ENCODE measurements at regions not wholly inside any gene's neighbourhood (a gene's known extent, or its start where the extent isn't known, plus 50 kb on each side); places are given as distances from the start of the nearest gene placed in this dataset.

GRCh38 chr9:16191691-16192402 lies 639.0 kb downstream of the CCDC171 start:
- H3K79me2 ChIP-seq, result no peaks in the 10 kb centered on the region

DNA sequence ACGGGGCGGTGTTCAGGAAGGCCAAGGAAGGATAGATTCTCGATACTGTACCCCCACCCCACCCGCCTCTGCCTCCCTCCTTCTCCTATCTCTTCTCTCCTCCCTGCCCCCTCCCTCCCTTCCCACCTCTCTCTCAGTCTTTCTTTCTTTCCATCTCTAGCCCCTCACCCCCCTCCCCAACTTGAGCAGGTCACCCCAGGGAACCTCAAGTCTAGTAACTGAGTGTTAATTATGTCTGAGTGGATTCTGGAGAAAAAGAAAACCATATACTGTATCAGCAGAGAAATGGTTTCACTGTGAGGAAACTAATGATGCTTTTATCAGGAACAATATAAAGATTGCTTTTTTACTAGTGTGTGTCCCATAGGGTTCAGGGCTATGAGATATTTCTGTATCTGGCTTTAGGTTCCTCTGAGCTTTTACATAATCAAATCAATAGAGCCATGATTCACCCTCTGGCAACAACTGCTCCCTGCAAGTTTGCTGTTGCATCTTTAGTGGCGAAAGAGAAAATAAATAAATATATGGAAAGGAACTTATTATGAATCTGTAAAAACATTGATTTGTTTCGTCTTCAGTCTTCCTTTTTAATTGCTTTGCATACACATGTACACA lies 639.7 kb downstream of the CCDC171 start:
- no peak for DNase-seq (ENCODE audit: low spot score)
- H3K79me2 ChIP-seq, result no peaks in the 10 kb centered on the region
- peak overlapping the region; percentile 67 for H3K4me2 ChIP-seq
- WGBS (ENCODE audit: low lambda C conversion rate, missing lambda C conversion rate), result 75% methylated on average over 2 of the region's 6 CpGs
- H3K9me3 ChIP-seq (ENCODE audit: low read depth), result no peaks in the 10 kb centered on the region
- no peaks in the 10 kb centered on the region for H3K36me3 ChIP-seq (replicated peaks; ENCODE audit: insufficient read depth, low read depth)
- peak overlapping the region; percentile 25 for H2AFZ ChIP-seq
- peaks cover 24% of the 10 kb centered on the region for H3K4me1 ChIP-seq (ENCODE audit: insufficient read depth)
- no peaks in the 10 kb centered on the region for H4K20me1 ChIP-seq (ENCODE audit: insufficient read depth, poor library complexity, severe bottlenecking)
- no peaks in the 10 kb centered on the region for H3K9me2 ChIP-seq (replicated peaks; ENCODE audit: insufficient read depth)
- no peak for TF ChIP-seq EZH2phosphoT487 (IDR thresholded peaks at IDR 0.05; ENCODE audit: low read depth, severe bottlenecking, unreplicated experiment)
- TF ChIP-seq CTCF (IDR thresholded peaks at IDR 0.05; ENCODE audit: poor library complexity), result no peak
- no peak for TF ChIP-seq EZH2 (IDR thresholded peaks at IDR 0.05; ENCODE audit: borderline replicate concordance)
- H3K27me3 ChIP-seq, result no peaks in the 10 kb centered on the region
- no peak overlapping the region for H3K4me3 ChIP-seq
- peak overlapping the region; percentile 73 for H3K27ac ChIP-seq

More at GRCh38 chr9:16191691-16192402, 639.0 kb downstream of the CCDC171 start:
- Histone ChIP-seq H4K20me1 (ENCODE audit: insufficient read depth, poor library complexity, severe bottlenecking) (no peaks in the 10 kb centered on the region), H3K27ac (peak overlapping the region; percentile 66), H3K9me2 (replicated peaks; ENCODE audit: insufficient read depth) (no peaks in the 10 kb centered on the region), H3K4me2 (peak overlapping the region; percentile 67), H3K4me1 (ENCODE audit: insufficient read depth) (peaks cover 20% of the 10 kb centered on the region), H3K36me3 (replicated peaks; ENCODE audit: insufficient read depth, low read depth) (no peaks in the 10 kb centered on the region), H2AFZ (peak overlapping the region; percentile 25), H3K4me3 (no peak overlapping the region), H3K9me3 (ENCODE audit: low read depth) (no peaks in the 10 kb centered on the region), H3K27me3 (no peaks in the 10 kb centered on the region)
- TF ChIP-seq CTCF (IDR thresholded peaks at IDR 0.05; ENCODE audit: poor library complexity) (peak; percentile 84), EZH2 (IDR thresholded peaks at IDR 0.05; ENCODE audit: borderline replicate concordance) (no peak)
- whole genome bisulfite sequencing (ENCODE audit: low lambda C conversion rate, missing lambda C conversion rate), result 6% methylated on average over 13 of the region's 14 CpGs
- DNase-seq (ENCODE audit: low spot score), result peak; percentile 90

DNA sequence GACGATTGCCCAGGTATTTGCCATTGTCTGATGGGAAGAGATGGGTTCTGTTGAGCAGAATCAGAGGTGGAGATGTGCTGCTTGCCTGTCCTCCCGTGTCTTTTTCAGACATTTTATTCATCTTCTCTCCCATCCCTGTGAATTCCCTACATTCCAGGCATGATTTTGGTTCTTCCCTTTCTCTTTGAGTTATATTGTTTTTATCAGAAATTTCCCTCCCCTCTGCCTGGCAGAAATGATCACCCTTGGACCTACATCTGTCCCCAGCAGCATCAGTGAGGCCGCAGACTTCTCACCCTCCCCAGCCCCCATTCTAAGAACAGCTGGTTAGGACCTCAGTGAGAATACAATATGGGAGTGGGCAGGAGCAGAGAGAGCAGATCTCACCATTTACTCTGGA lies 640.2 kb downstream of the CCDC171 start:
- no peak for TF ChIP-seq EZH2phosphoT487 (IDR thresholded peaks at IDR 0.05; ENCODE audit: low read depth, severe bottlenecking, unreplicated experiment)
- no peak for TF ChIP-seq EZH2 (IDR thresholded peaks at IDR 0.05; ENCODE audit: borderline replicate concordance)
- TF ChIP-seq CTCF (IDR thresholded peaks at IDR 0.05; ENCODE audit: poor library complexity), result no peak
- DNase-seq (ENCODE audit: low spot score), result no peak
- Histone ChIP-seq H3K4me2 (peak overlapping the region; percentile 5), H3K27me3 (no peaks in the 10 kb centered on the region), H3K4me3 (no peak overlapping the region), H3K9me3 (ENCODE audit: low read depth) (no peaks in the 10 kb centered on the region), H3K9me2 (replicated peaks; ENCODE audit: insufficient read depth) (no peaks in the 10 kb centered on the region), H3K79me2 (no peaks in the 10 kb centered on the region), H2AFZ (no peak overlapping the region), H3K27ac (no peak overlapping the region), H4K20me1 (ENCODE audit: insufficient read depth, poor library complexity, severe bottlenecking) (no peaks in the 10 kb centered on the region), H3K4me1 (ENCODE audit: insufficient read depth) (peaks cover 26% of the 10 kb centered on the region), H3K36me3 (replicated peaks; ENCODE audit: insufficient read depth, low read depth) (no peaks in the 10 kb centered on the region)
- 74% methylated on average over 3 of the region's 3 CpGs for WGBS (ENCODE audit: low lambda C conversion rate, missing lambda C conversion rate)
